Colonic mucosa (tissue), 4 donors: ENCODE measurements at regions not wholly inside any gene's neighbourhood (a gene's known extent, or its start where the extent isn't known, plus 50 kb on each side); places are given as distances from the start of the nearest gene placed in this dataset.

ENCODE experiments used
- DNase-seq: peaks from one replicate; pipeline ENCODE4 v3.0.0-alpha.2; 2020
- H3K27ac ChIP-seq: fragments of 200-600 bp; one replicate; pipeline ENCODE4 v1.8.0; 2021
- H3K27me3 ChIP-seq: fragments of 200-600 bp; one replicate; pipeline ENCODE4 v1.8.0; 2021
- H3K36me3 ChIP-seq: fragments of 200-600 bp; one replicate; pipeline ENCODE4 v1.8.0; 2021
- H3K4me1 ChIP-seq: fragments of 200-600 bp; one replicate; pipeline ENCODE4 v1.8.0; 2021; ENCODE audit warnings: mild to moderate bottlenecking
- H3K4me3 ChIP-seq: fragments of 200-600 bp; one replicate; pipeline ENCODE4 v1.8.0; 2021
- H3K9ac ChIP-seq, 2 donors: one replicate each; pipeline ENCODE4 v1.7.0; 2013; ENCODE audit warnings: control low read depth in 2 of 2, low read depth in 2 of 2, low read length in 2 of 2
- H3K9me3 ChIP-seq: fragments of 200-600 bp; one replicate; pipeline ENCODE4 v1.8.0; 2021
- intact Hi-C: fragments of 100-400 bp; cut with DNase I; formaldehyde crosslinking; loops from one replicate; pipeline ENCODE4 v1.14.1; 2022
- TF ChIP-seq, protein P1 (sequence below): fragments of 200-600 bp; IDR thresholded peaks from one replicate; pipeline ENCODE4 v1.8.0; 2022; ENCODE audit warnings: antibody characterized with exemption, mild to moderate bottlenecking
- donor health status: healthy.
- donor health status: DM: no; HTN: no; CAD: no.
- donor health status: DM: no; HTN: no; CAD: no.

DNA sequence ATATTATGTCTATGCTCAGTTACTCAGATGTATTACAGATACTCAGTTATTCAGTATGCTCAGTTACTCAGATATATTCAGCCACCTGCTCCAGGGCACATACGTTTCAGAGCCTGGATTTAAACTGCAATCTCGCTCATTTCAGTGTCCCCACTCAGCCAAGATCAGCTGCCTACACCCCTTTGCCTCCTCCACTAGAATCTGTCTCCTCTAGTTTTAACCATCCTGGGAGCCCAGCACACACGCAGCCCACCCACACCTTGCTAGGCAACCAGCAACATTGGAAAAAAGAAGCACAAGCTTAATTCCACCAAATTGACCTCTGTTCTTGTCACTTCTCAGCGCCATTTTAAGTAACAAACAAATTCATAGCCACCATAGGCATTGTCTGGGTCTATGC is 246.2 kb downstream of the QDPR start:
- intact Hi-C loops: no loop called here
- TF ChIP-seq, protein P1, sequence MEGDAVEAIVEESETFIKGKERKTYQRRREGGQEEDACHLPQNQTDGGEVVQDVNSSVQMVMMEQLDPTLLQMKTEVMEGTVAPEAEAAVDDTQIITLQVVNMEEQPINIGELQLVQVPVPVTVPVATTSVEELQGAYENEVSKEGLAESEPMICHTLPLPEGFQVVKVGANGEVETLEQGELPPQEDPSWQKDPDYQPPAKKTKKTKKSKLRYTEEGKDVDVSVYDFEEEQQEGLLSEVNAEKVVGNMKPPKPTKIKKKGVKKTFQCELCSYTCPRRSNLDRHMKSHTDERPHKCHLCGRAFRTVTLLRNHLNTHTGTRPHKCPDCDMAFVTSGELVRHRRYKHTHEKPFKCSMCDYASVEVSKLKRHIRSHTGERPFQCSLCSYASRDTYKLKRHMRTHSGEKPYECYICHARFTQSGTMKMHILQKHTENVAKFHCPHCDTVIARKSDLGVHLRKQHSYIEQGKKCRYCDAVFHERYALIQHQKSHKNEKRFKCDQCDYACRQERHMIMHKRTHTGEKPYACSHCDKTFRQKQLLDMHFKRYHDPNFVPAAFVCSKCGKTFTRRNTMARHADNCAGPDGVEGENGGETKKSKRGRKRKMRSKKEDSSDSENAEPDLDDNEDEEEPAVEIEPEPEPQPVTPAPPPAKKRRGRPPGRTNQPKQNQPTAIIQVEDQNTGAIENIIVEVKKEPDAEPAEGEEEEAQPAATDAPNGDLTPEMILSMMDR: no peak
- Histone ChIP-seq H3K4me1 (no peaks in the 10 kb centered on the region), H3K27ac (no peak overlapping the region), H3K9me3 (no peaks in the 10 kb centered on the region), H3K36me3 (no peaks in the 10 kb centered on the region), H3K27me3 (no peaks in the 10 kb centered on the region), H3K4me3 (no peak overlapping the region), H3K9ac (no peak overlapping the region)
- no peak for DNase-seq

DNA sequence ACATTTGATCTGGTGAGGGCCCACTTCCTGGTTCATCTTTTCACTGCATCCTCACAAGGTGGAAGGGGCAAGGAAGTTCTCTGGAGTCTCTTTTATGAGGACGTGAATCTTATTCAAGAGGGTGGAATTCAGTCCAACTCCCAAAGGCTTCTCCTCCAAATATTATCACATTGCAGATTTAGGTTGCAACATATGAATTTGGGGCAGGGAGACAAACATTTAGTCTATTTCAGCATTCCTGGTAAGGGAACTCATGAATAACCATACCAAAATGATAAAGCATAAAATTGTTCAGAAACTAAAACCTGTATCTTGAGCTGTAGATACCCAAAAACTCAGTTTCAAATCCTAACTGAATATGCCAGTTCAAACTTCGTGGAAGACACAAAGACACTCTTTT is 246.8 kb downstream of the QDPR start:
- Histone ChIP-seq H3K27me3 (no peaks in the 10 kb centered on the region), H3K4me3 (no peak overlapping the region), H3K9ac (no peak overlapping the region), H3K4me1 (no peaks in the 10 kb centered on the region), H3K27ac (no peak overlapping the region), H3K36me3 (no peaks in the 10 kb centered on the region), H3K9me3 (no peaks in the 10 kb centered on the region)
- intact Hi-C loops: no loop called here
- no peak for DNase-seq
- TF ChIP-seq, protein P1: no peak

DNA sequence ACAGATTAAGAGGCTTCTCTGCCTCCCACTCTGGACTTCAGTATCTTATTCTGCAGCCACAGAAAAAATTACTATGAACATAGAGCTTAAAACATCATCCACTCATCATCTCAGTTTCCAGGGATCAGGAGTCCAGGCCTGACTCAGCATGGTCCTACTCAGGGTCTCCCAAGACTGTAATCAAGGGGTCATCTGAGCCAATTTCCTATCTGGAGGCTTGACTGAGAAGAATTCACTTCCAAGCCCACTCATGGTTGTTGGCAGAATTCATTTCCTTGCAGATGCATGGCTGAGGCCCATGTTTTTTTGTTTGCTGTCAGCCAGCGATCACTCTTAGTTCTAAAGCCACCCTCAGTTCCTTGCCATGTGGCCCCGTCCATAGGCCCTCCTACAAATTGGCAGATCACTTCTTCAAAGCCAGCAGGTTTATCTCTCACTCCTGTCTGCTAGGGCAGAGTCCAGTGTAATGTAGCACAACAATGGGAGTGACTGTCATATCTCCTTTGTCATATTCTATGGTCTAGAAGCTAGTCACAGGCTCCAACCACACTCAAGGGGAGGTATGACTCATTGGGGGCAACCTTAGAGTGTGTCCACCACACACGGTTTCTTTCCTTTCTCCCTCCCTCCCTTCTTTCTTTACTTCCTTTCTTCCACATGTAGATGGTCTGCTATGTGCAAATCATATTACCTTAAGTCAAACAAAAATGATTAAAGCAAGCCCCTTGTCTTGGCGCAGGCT is 251.6 kb downstream of the QDPR start:
- no peaks in the 10 kb centered on the region for H3K27me3 ChIP-seq
- intact Hi-C loops: no loop called here
- TF ChIP-seq, protein P1: no peak

DNA sequence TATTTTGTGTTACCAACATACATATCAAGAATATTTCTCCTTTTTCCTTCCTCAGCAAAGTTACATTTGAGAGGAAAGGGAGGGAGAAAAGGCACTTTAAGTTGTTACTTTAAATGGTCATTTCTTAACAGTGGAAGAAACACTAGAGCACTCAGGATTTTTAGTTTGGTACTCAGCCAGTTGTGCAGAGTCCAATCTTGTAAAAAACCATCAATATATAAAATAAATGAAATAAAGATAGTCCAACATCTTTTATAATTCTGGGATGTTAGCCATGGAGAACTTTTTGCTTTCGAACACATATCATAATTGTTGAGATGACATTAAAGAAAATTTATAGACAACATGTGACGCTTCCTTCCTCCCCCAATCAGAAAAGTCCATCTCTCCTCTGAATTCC is 253.8 kb downstream of the QDPR start:
- Histone ChIP-seq H3K36me3 (no peaks in the 10 kb centered on the region), H3K4me1 (no peaks in the 10 kb centered on the region), H3K27me3 (no peaks in the 10 kb centered on the region), H3K4me3 (no peak overlapping the region), H3K9me3 (no peaks in the 10 kb centered on the region), H3K9ac (no peak overlapping the region), H3K27ac (no peak overlapping the region)
- no peak for DNase-seq
- intact Hi-C loops: no loop called here
- TF ChIP-seq, protein P1: no peak

More for the DNA sequence above, 251.6 kb downstream of the QDPR start:
- Histone ChIP-seq H3K27ac (no peak overlapping the region), H3K36me3 (no peaks in the 10 kb centered on the region), H3K9me3 (no peaks in the 10 kb centered on the region), H3K9ac (no peak overlapping the region), H3K4me1 (no peaks in the 10 kb centered on the region), H3K4me3 (no peak overlapping the region)
- no peak for DNase-seq

DNA sequence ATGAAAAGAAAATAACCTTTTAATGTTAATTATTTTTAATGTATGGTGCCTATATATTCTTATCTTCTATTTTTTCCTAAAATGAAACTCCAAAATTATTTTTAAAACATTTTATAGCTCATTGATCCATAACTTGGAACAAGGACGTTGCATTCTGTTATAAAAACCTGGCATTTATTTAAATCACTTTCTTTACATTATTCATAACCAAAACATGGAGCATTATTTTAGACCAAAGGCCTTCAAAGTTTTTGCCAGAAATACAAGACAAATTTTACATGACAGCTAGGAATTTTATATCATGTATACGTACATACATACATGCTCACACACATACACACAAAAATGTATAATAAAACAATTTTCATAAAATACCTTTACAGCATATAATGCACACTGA is 259.8 kb downstream of the QDPR start:
- H3K9me3 ChIP-seq: no peaks in the 10 kb centered on the region
- intact Hi-C loops: no loop called here
- no peak overlapping the region for H3K9ac ChIP-seq
- H3K36me3 ChIP-seq: no peaks in the 10 kb centered on the region
- H3K27ac ChIP-seq: no peak overlapping the region
- DNase-seq: no peak
- no peaks in the 10 kb centered on the region for H3K4me1 ChIP-seq
- TF ChIP-seq, protein P1: no peak
- H3K4me3 ChIP-seq: no peak overlapping the region
- no peaks in the 10 kb centered on the region for H3K27me3 ChIP-seq
